ENCODE measurements at regions not wholly inside any gene's neighbourhood (a gene's known extent, or its start where the extent isn't known, plus 50 kb on each side); places are given as distances from the start of the nearest gene placed in this dataset.
"Not testable (repeated sequence)": the region's sequence is repeated elsewhere in the genome, so short reads cannot be mapped to it uniquely, and the experiment has no call there.

- DNase-seq (ENCODE audit: low read depth in 2 of 2): no peak
These were observed 145.6 kb upstream of the ABI3BP start for GRCh38 chr3:101138817-101139216.

- no peak for DNase-seq (ENCODE audit: low read depth in 2 of 2)
These were observed 141.1 kb upstream of the ABI3BP start for GRCh38 chr3:101134331-101134730.

- DNase-seq (ENCODE audit: low read depth in 2 of 2): no peak
These were observed 140.4 kb upstream of the ABI3BP start for GRCh38 chr3:101133652-101134051.

- DNase-seq (ENCODE audit: low read depth in 2 of 2): not testable (repeated sequence)
These were observed 140.0 kb upstream of the ABI3BP start for GRCh38 chr3:101133197-101133596.

GRCh38 chr3:101131767-101132166 is 138.5 kb upstream of the ABI3BP start:
- no peak for DNase-seq (ENCODE audit: low read depth in 2 of 2)

GRCh38 chr3:101128786-101129185 is 135.6 kb upstream of the ABI3BP start:
- DNase-seq (ENCODE audit: low read depth in 2 of 2): no peak

GRCh38 chr3:101128001-101128400 is 134.8 kb upstream of the ABI3BP start:
- no peak for DNase-seq (ENCODE audit: low read depth in 2 of 2)

- DNase-seq (ENCODE audit: low read depth in 2 of 2): no peak
These were observed 130.9 kb upstream of the ABI3BP start for GRCh38 chr3:101124125-101124524.

- no peak for DNase-seq (ENCODE audit: low read depth in 2 of 2)
These were observed 129.9 kb upstream of the ABI3BP start for GRCh38 chr3:101123081-101123480.

- no peak for DNase-seq (ENCODE audit: low read depth in 2 of 2)
These were observed 129.5 kb upstream of the ABI3BP start for GRCh38 chr3:101122681-101123080.

GRCh38 chr3:101120039-101120438 is 126.8 kb upstream of the ABI3BP start:
- DNase-seq (ENCODE audit: low read depth in 2 of 2): no peak

GRCh38 chr3:101119535-101119934 is 126.3 kb upstream of the ABI3BP start:
- DNase-seq (ENCODE audit: low read depth in 2 of 2): no peak

- no peak for DNase-seq (ENCODE audit: low read depth in 2 of 2)
These were observed 124.8 kb upstream of the ABI3BP start for GRCh38 chr3:101117980-101118379.

- no peak for DNase-seq (ENCODE audit: low read depth in 2 of 2)
These were observed 124.2 kb upstream of the ABI3BP start for GRCh38 chr3:101117465-101117864.

- not testable (repeated sequence) for DNase-seq (ENCODE audit: low read depth in 2 of 2)
These were observed 117.1 kb upstream of the ABI3BP start for GRCh38 chr3:101110295-101110694.

- DNase-seq (ENCODE audit: low read depth in 2 of 2): no peak
These were observed 111.1 kb upstream of the ABI3BP start for GRCh38 chr3:101104321-101104720.

GRCh38 chr3:101102678-101103296 is 109.6 kb upstream of the ABI3BP start:
- no peak for DNase-seq (ENCODE audit: low read depth in 2 of 2)

GRCh38 chr3:101100361-101101009 is 107.3 kb upstream of the ABI3BP start:
- no peak for DNase-seq (ENCODE audit: low read depth in 2 of 2)

- DNase-seq (ENCODE audit: low read depth in 2 of 2): no peak
These were observed 106.6 kb upstream of the ABI3BP start for GRCh38 chr3:101099791-101100190.

- DNase-seq (ENCODE audit: low read depth in 2 of 2): no peak
These were observed 103.2 kb upstream of the ABI3BP start for GRCh38 chr3:101096444-101096843.

GRCh38 chr3:101095693-101096430 is 102.6 kb upstream of the ABI3BP start:
- DNase-seq (ENCODE audit: low read depth in 2 of 2): no peak

- DNase-seq (ENCODE audit: low read depth in 2 of 2): no peak
These were observed 98.3 kb upstream of the ABI3BP start for GRCh38 chr3:101091489-101091888.

- DNase-seq (ENCODE audit: low read depth in 2 of 2): no peak
These were observed 92.5 kb upstream of the ABI3BP start for GRCh38 chr3:101085752-101086151.

Data from stimulated activated CD8-positive, alpha-beta memory T cell treated with anti-CD3 and anti-CD28 coated beads, Interleukin-7, amount 100 ng/mL, for 4 hours (primary cell).